Hypothalamus (tissue), 51 donors: ENCODE measurements at regions not wholly inside any gene's neighbourhood (a gene's known extent, or its start where the extent isn't known, plus 50 kb on each side); places are given as distances from the start of the nearest gene placed in this dataset.

Experiments
- DNase-seq, 51 donors: peaks; one replicate each; lab custom pipeline; 2025; lab: John Stamatoyannopoulos, UW

- no peak for DNase-seq
Measured at GRCh38 chr2:898319-898718, 52.3 kb upstream of the SNTG2 start.

DNA sequence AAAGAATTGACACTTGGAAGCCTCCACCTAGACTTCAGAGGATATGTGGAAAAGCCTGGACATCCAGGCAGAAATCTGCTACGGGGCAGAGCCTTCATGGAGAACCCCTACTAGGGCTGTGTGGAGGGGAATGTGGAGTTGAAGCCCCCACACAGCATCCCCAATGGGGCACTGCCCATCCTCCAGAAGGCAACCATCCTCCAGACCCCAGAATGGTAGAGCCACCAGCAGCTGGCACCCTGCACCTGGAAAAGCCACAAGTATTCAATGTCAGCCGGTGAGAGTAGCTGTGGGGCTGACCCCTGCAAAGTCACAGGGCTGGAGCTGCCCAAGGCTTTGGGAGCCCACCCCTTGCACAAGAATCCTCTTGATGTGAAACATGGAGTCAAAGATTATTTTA is 53.6 kb upstream of the SNTG2 start:
- no peak for DNase-seq

- DNase-seq: no peak
Measured at GRCh38 chr2:893311-893710, 57.3 kb upstream of the SNTG2 start.

GRCh38 chr2:892892-893291 is 57.8 kb upstream of the SNTG2 start:
- DNase-seq: no peak

DNA sequence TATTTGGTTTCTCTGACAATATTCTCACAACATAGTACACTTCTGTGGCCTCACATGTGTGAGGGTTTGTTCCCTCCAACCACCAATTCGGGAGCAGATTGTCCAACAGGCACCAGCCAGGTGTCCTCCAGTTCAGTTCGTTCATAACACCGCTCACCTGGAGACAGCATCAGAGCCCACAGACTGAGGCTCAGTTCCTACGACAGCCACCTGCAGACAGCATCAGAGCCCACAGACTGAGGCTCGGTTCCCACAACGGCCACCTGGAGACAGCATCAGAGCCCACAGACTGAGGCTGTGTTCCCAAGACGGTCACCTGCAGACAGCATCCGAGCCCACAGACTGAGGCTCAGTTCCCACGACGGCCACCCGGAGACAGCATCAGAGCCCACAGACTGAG is 58.2 kb upstream of the SNTG2 start:
- no peak for DNase-seq

DNA sequence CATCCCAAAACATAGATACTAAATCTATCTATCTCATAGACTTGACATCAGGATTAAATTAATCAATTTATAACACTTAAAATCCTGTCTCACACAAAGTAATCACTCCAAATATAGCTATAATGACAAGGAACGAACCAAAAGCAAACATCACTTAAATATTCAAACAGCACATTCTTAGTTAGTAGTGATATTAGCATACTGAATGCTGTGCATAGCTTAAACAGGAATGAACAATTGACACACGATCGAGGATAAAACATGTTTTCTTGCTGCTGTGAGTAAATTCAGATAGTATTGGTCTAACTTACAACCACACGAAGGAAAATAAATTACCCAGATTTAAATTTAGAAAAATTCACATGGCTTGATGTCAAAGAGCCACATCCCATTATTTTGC is 58.9 kb upstream of the SNTG2 start:
- no peak for DNase-seq

GRCh38 chr2:890791-891190 is 59.9 kb upstream of the SNTG2 start:
- no peak for DNase-seq

GRCh38 chr2:890214-890613 is 60.4 kb upstream of the SNTG2 start:
- no peak for DNase-seq

DNA sequence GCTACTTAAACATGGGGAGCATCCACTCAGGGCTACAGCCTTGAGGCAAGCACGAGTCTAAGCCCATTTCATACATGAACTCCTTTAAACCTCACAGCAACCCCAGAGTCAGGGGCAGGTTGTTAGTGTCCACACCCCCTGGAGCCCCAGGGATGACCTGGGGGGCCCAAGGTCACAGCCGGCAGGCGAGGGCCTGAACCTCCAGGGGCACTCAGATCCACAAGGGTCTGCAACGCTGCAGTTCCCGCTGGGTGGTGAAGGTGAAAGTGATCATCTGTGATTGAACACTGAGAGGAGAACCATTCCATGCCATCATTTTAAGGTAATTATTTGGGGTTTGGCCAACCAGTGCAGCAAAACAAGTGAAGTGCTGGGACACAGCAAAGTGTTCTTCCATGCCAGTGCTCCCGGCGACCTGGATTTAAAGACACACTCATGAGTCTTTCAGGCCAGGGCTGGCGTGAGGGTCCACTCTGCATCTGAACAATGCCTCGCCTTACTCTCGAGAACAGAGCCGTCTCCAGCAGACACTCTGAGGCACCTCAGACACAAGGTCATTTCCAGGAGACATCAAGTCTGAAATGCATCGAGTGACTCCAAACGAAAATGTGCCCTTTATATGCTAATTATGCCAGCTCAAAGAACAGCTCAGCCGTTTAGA is 61.6 kb upstream of the SNTG2 start:
- no peak for DNase-seq

DNA sequence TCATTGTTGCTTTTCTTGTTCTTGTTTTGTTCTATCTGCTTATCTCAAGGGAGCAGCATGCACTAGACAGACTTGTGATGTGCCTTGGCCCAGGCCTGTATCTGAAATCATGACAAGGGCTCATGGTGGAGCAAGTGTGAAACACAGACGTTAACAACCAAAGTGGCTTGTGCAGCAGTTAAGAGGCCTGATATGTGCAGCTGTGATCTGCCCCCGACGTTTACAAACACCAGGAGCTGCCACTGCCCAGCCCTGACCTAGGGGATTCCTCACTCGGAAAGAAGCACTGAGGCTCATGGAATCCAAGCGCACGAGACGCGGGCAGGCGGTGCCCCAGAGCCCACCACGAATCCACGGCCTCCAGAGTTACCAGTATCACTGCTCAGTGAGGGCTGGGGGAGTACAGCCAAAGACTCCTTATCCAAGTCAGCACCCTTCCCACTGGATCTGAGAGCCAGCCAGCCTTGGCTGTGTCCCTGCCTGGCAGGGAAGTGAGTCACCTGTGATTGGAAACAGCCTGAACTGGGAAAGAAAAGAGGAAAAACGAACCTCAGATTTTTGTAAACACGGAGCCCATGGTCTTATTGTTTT is 62.3 kb upstream of the SNTG2 start:
- DNase-seq: no peak

DNA sequence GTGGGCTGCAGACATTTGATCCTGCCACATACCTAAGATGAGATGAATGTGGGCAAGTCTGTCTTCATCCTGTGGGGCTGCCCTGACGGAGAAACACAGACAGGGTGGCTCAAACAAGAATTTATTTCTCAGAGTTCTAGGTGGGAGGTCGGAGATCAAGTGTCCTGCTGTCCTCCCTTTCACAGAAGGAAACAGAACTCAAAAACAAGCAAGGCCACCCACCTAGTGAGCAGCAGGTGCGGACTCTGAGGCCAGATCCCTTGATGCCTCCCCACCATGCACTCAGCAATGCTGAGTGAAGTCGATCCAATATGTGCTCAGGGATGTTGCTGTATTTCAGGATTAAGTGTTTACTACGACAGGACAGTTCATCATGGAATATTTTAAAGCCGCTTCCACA is 63.0 kb upstream of the SNTG2 start:
- DNase-seq: no peak

GRCh38 chr2:886072-887022 is 64.3 kb upstream of the SNTG2 start:
- no peak for DNase-seq

DNA sequence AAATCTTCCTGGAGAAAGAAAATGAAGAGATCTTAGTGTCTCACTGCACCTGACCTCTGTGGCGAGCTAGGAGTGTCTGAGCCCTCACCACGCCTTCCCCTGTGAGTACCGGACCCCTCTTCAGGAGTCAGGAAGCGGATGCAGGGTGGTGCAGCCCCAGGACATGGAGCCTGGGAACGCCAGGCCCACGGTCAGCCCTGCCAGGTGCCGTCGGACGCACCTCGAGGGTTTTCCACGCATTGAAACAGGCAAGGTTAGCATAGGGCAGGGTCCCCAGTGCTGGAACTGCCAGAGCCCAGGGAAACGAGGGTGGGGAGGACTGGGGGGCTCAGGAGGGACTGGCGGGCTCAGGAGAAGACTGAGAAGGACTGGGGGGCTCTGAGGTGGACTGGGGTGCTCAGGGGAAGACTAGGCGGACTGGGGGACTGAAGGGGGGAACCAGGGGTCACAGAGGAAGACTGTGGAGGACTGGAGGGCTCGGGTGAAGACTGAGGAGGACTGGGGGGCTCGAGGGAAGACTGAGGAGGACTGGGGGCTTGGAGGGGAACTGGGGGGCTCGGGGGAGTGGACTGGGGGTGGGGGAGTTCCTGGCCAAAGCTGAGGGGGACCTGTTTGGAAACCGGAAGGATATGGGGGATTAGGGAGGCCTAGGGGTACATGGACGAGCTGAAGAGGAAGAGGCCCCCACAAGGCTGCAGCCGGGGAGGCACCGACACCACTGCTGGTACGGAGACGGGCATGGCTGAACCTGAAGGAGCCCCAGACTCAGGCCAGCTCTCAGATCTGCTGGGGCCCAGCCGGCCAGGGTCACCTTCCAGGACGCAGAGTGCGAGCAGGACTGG is 65.2 kb upstream of the SNTG2 start:
- DNase-seq: no peak

DNA sequence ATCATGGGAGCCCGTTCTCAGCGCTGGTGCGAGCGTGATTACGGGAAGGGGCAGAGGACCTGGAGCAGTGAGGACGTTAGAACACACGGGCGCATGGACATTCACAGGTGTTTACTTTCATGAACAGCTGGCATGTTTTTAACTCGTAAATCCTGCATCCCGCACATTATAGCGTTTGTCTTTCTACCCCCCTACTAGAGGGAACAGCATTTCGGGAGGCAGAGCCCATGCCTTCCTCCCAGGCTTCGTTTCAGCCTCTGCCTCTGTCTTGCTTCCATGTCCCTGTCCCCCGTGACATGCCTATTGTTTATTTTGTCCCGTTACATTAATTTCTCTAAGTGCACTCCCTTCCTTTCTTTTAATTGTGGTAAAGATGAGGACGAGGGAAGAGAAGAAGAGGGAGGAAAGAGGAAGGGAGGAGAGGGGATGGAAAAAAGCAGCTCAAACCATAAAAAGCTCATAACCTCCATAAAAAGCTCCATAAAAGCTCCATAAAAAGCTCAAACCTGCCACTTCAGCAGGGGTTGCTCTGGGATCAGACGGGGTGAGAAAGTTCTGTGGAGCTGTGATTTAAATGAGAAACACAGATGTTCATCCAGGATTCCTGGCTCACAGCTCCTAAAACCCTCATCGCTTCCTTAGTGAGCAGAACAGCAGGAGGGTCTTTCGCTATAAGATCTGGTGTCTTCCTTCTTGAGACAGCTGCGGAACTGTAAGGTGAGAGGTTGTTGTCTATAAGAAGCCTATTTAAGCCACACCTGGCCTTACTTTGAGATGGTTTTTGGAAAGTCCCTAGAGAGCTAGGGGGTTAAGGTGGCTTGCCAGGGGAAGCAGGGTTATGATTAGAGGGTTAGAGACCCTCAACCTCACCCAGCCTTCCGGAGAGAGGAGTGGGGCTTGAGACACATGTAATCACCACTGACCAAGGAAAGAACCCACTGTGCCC is 66.6 kb upstream of the SNTG2 start:
- DNase-seq: no peak

GRCh38 chr2:883260-883802 is 67.3 kb upstream of the SNTG2 start:
- no peak for DNase-seq

- DNase-seq: no peak
Measured at GRCh38 chr2:881204-881918, 69.3 kb upstream of the SNTG2 start.

GRCh38 chr2:880201-880970 is 70.3 kb upstream of the SNTG2 start:
- no peak for DNase-seq

GRCh38 chr2:879540-879939 is 71.1 kb upstream of the SNTG2 start:
- no peak for DNase-seq
